22Rv1 (cell line): ENCODE measurements at regions not wholly inside any gene's neighbourhood (a gene's known extent, or its start where the extent isn't known, plus 50 kb on each side); places are given as distances from the start of the nearest gene placed in this dataset.

Experiments
- ZFX ChIP-seq: fragments of 450-650 bp; IDR thresholded peaks from 2 replicates; pipeline ENCODE4 v1.6.1; 2017; ENCODE audit warnings: antibody characterized with exemption, borderline replicate concordance
- TF ChIP-seq, protein P1 (sequence below): fragments of 450-650 bp; IDR thresholded peaks from 2 replicates; pipeline ENCODE4 v1.5.1; 2017; ENCODE audit warnings: mild to moderate bottlenecking

DNA sequence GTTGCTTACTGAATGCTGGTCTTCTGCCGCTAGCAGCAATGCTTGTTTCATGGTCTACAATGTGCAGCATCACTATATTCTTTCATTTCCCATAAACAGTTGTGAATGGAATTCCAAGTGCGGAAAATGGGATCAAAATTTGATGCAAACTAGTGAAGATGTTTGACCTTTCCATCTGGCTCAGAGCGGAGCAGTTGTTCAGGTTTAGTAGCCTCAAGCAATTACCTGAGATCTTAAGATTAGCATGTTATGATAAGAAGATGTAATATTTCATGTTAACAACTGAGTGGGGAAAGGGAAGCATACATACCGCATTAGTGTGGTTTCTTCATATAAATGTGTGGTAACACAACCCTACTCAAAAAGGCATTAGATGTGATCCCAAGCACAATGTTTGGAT, 221.1 kb upstream of the CFAP20DC start:
- TF ChIP-seq, protein P1, sequence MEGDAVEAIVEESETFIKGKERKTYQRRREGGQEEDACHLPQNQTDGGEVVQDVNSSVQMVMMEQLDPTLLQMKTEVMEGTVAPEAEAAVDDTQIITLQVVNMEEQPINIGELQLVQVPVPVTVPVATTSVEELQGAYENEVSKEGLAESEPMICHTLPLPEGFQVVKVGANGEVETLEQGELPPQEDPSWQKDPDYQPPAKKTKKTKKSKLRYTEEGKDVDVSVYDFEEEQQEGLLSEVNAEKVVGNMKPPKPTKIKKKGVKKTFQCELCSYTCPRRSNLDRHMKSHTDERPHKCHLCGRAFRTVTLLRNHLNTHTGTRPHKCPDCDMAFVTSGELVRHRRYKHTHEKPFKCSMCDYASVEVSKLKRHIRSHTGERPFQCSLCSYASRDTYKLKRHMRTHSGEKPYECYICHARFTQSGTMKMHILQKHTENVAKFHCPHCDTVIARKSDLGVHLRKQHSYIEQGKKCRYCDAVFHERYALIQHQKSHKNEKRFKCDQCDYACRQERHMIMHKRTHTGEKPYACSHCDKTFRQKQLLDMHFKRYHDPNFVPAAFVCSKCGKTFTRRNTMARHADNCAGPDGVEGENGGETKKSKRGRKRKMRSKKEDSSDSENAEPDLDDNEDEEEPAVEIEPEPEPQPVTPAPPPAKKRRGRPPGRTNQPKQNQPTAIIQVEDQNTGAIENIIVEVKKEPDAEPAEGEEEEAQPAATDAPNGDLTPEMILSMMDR = no peak
- TF ChIP-seq ZFX = no peak
